Stimulated activated CD4-positive, alpha-beta T cell treated with anti-CD3 and anti-CD28 coated beads, Interleukin-2, amount 100 ng/mL, for 48 hours (primary cell): ENCODE measurements at regions not wholly inside any gene's neighbourhood (a gene's known extent, or its start where the extent isn't known, plus 50 kb on each side); places are given as distances from the start of the nearest gene placed in this dataset.

Experiments used
- DNase-seq, 2 donors: peaks; one replicate each; pipeline ENCODE4 v3.0.0-alpha.2; 2020

- DNase-seq, result no peak
These were observed 496.2 kb upstream of the NRXN1 start for GRCh38 chr2:51528156-51528555.

GRCh38 chr2:51526766-51527165 is 494.8 kb upstream of the NRXN1 start:
- DNase-seq, result no peak

- DNase-seq, result no peak
These were observed 484.7 kb upstream of the NRXN1 start for GRCh38 chr2:51516667-51517066.

DNA sequence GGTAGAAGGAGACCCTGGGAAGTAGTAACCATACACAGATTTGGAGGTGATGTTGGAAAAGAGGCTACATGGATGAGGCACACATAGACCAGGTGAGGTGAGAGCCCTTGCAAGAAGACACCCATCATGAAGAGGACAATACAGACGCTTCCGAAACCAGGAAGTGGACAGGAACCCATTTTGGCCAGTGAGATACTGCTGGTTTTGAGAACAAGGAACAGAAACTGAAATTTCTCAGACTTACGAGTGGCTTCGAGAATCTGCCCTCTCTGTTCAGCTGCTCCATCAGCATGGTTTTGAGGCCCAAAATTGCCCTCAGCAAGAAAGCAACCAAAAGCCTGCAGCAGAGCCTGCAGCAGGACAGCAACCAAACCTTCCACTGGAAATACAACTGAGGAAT is 479.1 kb upstream of the NRXN1 start:
- DNase-seq, result no peak

DNA sequence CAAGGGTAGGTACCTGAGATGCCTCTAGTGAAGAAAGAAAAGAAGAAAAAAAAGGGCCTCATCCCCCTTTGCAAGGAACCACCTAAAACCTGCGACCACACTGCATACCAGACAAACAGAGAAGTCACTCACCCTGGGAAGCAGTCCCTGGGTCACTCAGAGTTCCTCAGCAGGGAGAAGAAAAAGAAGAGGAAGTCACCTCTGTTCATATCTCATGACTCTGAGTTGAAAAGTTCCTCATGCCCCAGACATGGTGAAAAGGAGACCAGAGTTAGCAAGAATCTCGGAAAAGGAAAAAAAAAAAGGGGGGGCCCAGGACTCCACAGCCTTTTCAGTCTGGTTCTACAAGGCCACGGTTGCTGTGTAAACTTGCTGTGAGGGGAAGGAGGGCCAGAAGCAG is 478.4 kb upstream of the NRXN1 start:
- no peak for DNase-seq

GRCh38 chr2:51505533-51505932 is 473.6 kb upstream of the NRXN1 start:
- no peak for DNase-seq

DNA sequence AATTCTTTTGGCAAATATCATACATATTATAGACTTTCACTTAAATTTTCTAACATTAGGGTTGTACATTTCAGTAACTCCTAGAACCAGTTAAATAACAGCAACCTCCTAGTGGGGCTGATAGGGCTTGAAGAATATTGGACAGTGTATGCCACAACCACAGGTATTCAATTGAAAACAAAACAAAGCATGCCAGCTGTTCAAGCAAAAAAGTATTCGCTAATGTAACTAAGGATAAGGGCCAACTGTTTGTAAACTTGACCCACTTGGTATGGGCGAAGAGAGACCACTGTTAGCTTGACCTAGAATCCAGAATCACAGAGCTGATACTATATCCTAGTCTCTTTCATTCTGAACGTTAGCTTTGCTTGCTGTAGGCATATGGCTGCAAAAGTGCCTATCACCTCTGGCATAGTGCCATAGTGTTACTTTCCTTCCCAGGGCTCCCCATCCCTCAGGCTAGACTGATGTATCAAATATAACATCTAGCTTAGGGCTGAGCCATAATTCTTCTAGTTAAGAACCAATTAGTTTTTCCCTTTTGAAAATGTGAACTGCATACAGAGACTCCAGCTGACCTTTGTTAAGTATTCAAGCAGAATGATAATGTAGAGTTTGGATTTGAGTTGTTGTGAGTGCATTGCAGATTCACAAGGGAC is 458.8 kb upstream of the NRXN1 start:
- DNase-seq, result no peak

DNA sequence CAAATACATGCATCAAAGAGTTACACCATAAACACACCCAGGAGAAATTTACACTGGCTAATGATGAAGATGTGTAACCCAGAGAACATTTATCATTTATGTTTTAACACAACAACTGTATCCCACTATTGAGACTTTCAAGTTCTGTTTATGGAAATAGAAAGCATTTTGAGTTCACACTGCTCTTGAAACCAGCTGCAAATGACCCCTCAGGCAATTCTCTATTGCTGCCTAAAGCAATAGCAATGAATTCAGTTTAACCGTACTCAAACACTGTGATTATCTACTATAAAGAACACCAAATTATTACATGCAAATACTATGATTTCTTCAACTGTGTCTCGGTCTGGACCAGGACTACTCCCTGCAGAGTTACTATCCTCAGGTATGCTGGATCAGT is 452.7 kb upstream of the NRXN1 start:
- no peak for DNase-seq

DNA sequence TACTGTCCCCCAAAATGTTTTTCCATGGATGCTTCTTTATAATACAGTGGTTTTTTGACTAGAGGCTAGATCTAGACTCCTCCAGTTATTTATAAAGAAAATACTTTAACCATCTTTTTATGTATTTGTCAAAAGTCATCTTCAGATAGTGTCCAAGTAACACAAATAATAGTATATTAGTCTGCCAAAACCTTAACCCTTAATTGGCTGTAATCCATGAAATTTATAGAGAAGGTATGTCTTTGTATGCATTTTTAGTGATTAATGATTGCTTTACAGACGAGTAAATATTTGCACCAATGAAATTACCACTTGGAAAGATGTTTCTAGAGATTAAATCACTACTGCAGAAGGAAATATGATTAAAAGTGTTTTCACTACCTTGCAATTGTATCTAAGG is 451.8 kb upstream of the NRXN1 start:
- DNase-seq, result no peak

DNA sequence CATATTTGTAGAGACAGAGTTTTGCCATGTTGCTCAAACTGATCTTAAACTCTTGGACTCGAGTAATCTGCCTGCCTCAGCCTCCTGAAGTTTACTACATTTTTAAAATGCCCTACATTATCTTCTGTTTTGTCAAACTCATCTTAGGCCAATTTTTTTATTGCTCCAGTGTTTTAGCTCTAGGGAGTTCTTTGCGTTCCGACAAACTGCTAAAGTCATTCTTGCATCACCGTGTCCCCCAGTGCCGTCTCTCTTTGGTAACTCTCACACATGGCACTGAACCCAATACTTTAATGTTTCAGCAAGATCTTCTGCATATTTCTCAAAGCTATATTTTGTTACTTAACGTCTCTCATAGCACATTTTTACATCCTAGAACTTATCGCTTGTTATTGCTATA is 440.9 kb upstream of the NRXN1 start:
- DNase-seq, result no peak

GRCh38 chr2:51472300-51472699 is 440.4 kb upstream of the NRXN1 start:
- no peak for DNase-seq

DNA sequence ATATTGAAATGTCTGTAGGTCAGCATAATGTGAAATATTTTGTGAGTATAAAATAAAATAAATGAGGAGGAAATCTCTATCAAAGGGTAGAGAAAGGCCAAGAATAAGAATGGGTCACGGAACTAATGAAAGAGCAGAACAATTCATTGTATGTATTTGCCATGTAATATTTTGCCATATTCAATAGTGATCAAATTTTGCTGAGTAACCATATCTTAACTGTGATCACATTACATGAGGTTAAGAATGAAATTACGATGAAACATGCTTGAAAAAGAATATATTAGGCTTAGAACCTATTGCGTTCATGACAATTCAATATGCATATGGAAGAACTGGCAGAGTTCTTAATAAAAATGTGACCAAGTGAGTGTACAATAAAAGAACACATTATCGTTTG is 437.2 kb upstream of the NRXN1 start:
- DNase-seq, result no peak

GRCh38 chr2:51465326-51465725 is 433.4 kb upstream of the NRXN1 start:
- no peak for DNase-seq

DNA sequence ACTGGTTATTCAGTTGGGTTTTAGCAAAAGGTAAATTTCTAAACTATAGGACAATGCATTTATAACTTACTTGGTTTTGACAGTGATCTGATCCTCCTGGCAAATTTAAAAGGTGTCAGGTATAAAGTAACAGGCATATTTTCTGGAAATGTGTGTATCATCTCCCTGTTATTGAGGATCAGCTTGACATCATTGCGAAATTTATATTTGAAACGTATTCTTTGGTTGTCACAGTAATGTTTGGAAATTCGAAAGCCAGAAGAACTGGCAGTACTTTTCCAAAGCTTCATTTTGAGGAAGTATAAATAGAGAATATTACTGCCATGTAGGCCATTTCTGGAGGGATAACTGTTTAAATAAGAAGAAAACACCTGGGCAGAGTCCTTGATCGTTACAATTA is 422.2 kb upstream of the NRXN1 start:
- no peak for DNase-seq

GRCh38 chr2:51448911-51449310 is 417.0 kb upstream of the NRXN1 start:
- no peak for DNase-seq

DNA sequence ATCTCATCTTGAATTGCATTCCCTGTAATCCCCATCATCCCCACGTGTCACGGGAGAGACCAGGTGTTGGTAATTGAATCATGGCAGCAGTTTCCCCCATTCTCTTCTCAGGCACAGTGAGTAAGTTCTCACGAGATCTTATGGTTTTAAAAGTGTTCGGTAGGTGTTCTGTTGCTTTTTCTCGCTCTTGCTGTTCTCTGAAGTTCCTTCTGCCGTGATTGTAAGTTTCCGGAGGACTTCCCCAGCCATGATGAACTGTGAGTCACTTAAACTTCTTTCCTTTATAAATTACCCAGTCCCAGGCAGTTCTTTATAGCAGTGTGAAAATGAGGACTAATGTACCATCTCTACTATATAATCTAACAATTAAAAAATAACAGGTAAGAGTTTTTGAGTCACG is 409.9 kb upstream of the NRXN1 start:
- no peak for DNase-seq

DNA sequence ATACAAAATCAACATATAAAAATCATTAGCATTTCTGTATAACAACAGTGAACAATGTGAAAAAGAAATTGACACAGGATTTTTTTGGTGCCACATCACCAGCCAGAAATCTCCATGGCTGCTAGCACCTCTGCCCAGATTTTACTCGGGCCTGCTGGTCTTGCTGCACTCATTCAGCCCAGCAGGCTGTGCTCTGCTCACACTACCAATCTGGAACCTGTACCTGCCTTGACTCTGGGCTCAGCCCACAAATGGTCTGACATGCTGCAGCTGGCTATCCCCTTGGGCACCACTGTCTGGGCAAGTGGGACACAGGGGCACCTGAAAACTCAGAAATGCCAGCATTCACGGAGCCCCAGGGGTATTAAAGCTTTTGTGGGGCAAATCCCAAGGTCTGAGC is 392.5 kb upstream of the NRXN1 start:
- no peak for DNase-seq

DNA sequence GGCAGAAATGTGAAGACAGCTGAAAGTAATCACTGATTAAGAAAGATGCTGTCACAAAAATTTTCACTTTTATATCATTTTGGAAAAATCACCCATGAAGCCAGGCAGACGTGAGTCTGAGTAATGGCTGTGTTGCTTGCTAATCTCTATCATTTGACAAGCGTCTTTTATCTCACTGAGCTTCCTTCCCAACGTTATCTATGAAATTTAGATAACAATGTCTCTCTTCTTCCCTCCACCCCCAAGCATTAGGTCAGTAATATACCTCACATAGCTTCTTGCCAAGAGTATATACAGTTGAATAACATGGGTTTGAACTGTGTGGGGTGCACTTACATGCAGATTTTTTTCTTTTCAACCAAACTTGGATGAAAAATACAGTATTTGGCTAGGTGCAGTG is 388.6 kb upstream of the NRXN1 start:
- DNase-seq, result no peak

GRCh38 chr2:51413726-51414125 is 381.8 kb upstream of the NRXN1 start:
- DNase-seq, result no peak

GRCh38 chr2:51410331-51410730 is 378.4 kb upstream of the NRXN1 start:
- DNase-seq, result no peak

GRCh38 chr2:51409920-51410319 is 378.0 kb upstream of the NRXN1 start:
- no peak for DNase-seq

- no peak for DNase-seq
These were observed 372.3 kb upstream of the NRXN1 start for GRCh38 chr2:51404226-51404625.

GRCh38 chr2:51401546-51401945 is 369.6 kb upstream of the NRXN1 start:
- DNase-seq, result no peak

DNA sequence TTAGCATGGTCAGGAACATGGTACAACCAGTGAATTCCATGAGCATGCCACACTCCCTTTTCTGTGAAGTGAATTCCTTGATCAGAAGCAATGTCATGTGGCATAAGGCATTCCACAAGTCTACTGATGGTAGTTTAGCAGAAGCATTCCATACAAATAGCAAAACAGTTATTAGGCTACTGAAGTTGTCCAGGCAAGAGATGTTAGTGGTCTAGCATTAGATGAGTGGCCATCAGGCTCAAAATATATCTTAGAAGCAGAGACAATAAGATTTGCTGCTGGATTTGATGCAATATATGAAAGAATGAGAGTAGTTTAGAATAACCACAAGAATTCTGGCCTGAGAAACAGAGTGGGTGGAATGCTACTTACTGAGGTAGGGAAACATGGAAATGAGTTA is 355.3 kb upstream of the NRXN1 start:
- no peak for DNase-seq

DNA sequence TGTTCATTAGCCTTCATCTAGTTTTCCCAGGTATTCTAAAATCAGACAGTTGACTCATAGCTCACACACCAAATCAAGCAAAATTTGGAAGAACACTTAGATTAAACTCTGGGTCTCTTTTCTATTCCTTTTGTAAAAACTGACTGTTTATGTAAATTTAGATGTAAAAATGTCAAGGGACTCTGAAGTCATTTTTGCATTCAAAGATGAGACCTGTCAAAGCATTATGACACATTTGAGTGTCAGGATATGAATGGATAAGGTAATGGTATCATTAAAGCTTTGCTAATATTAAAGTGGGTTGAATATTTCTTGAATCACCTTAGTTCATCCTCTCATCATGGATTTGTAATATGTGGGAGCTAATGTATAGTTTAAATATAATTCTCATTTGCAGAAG is 348.1 kb upstream of the NRXN1 start:
- no peak for DNase-seq

DNA sequence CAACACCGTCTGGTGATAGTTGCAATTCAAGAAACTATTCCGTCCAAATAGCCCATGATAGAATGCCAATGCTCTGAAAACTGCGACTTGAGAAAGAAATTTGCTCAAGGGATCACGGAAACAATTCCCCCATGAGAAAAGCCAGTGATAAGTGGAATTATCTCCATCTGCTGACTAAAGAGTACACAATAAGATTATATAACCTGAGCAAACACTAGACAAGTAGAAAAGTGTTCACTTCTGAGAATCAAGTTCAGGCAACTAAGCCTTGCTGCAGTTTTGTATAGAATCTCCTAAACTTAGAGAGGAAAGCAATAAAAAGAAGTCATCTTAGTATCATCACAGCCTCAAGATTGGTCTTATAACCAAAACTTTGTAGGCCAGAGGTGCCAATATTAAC is 336.3 kb upstream of the NRXN1 start:
- no peak for DNase-seq
